ENCODE measurements at regions not wholly inside any gene's neighbourhood (a gene's known extent, or its start where the extent isn't known, plus 50 kb on each side); places are given as distances from the start of the nearest gene placed in this dataset.

GRCh38 chr10:33791272-33791660 is 456.8 kb upstream of the NRP1 start:
- Histone ChIP-seq H3K27me3 (no peaks in the 10 kb centered on the region), H3K36me3 (replicated peaks in 1 of 2) (no peaks in the 10 kb centered on the region), H3K4me3 (no peak overlapping the region), H3K27ac (no peak overlapping the region), H3K4me1 (replicated peaks in 1 of 2) (no peaks in the 10 kb centered on the region), H3K9me3 (replicated peaks in 1 of 3) (no peaks in the 10 kb centered on the region)
- TF ChIP-seq CTCF (IDR thresholded peaks at IDR 0.05): no peak
- TF ChIP-seq POLR2A (IDR thresholded peaks at IDR 0.05): no peak
- WGBS, 4 donors: 67 to 76% (median 72%) methylated on average over 5 of the region's 5 CpGs
- intact Hi-C loops (cut with DNase I): no loop called here
- DNase-seq: no peak

GRCh38 chr10:33790521-33791271 is 456.2 kb upstream of the NRP1 start:
- H3K27me3 ChIP-seq: no peaks in the 10 kb centered on the region
- no peak overlapping the region for H3K27ac ChIP-seq
- no peaks in the 10 kb centered on the region for H3K4me1 ChIP-seq (replicated peaks in 1 of 2)
- no peak overlapping the region for H3K4me3 ChIP-seq
- no peak for TF ChIP-seq POLR2A (IDR thresholded peaks at IDR 0.05)
- no peak for TF ChIP-seq CTCF (IDR thresholded peaks at IDR 0.05)
- 52 to 66% (median 61%) methylated on average over 12 of the region's 12 CpGs for WGBS, 4 donors
- no peaks in the 10 kb centered on the region for H3K36me3 ChIP-seq (replicated peaks in 1 of 2)
- intact Hi-C loops (cut with DNase I): no loop called here
- no peak for DNase-seq
- H3K9me3 ChIP-seq (replicated peaks in 1 of 3): no peaks in the 10 kb centered on the region

GRCh38 chr10:33783557-33783956 is 449.1 kb upstream of the NRP1 start:
- no peaks in the 10 kb centered on the region for H3K9me3 ChIP-seq (replicated peaks in 1 of 3)
- H3K27ac ChIP-seq: no peak overlapping the region
- H3K4me1 ChIP-seq (replicated peaks in 1 of 2): no peaks in the 10 kb centered on the region
- H3K36me3 ChIP-seq (replicated peaks in 1 of 2): no peaks in the 10 kb centered on the region
- WGBS, 4 donors: 77 to 94% (median 81%) methylated on average over 1 of the region's 1 CpG
- no peaks in the 10 kb centered on the region for H3K27me3 ChIP-seq
- H3K4me3 ChIP-seq: no peak overlapping the region
- TF ChIP-seq POLR2A (IDR thresholded peaks at IDR 0.05) (no peak), CTCF (IDR thresholded peaks at IDR 0.05) (no peak)
- intact Hi-C loops (cut with DNase I): no loop called here
- no peak for DNase-seq

GRCh38 chr10:33783078-33783477 is 448.6 kb upstream of the NRP1 start:
- no peaks in the 10 kb centered on the region for H3K4me1 ChIP-seq (replicated peaks in 1 of 2)
- no peaks in the 10 kb centered on the region for H3K9me3 ChIP-seq (replicated peaks in 1 of 3)
- H3K4me3 ChIP-seq: no peak overlapping the region
- TF ChIP-seq POLR2A (IDR thresholded peaks at IDR 0.05): no peak
- TF ChIP-seq CTCF (IDR thresholded peaks at IDR 0.05): no peak
- no peaks in the 10 kb centered on the region for H3K36me3 ChIP-seq (replicated peaks in 1 of 2)
- DNase-seq: no peak
- H3K27ac ChIP-seq: no peak overlapping the region
- WGBS, 4 donors: 87 to 97% (median 92%) methylated on average over 3 of the region's 3 CpGs
- H3K27me3 ChIP-seq: no peaks in the 10 kb centered on the region
- intact Hi-C loops (cut with DNase I): no loop called here

Measured in adrenal gland (tissue), 9 donors.